Fibroblast of lung (primary cell): ENCODE measurements at regions not wholly inside any gene's neighbourhood (a gene's known extent, or its start where the extent isn't known, plus 50 kb on each side); places are given as distances from the start of the nearest gene placed in this dataset.

Experiments
- DNase-seq, 2 donors: peaks; one replicate each; pipeline versions ENCODE4 v3.0.0 to v3.0.0-alpha.2; 2010; ENCODE audit warnings: low read depth in 2 of 2
- H2AFZ ChIP-seq: 2 replicates; pipeline ENCODE4 v1.5.1; 2012; ENCODE audit warnings: low read length, control low read depth, inconsistent platforms
- H3K27ac ChIP-seq: 2 replicates; pipeline ENCODE4 v1.5.1; 2011; ENCODE audit warnings: low read length, control low read depth; ENCODE audit not compliant: insufficient read depth
- H3K27me3 ChIP-seq: 2 replicates; pipeline ENCODE4 v1.5.1; 2011; ENCODE audit warnings: mild to moderate bottlenecking, low read length; ENCODE audit not compliant: control insufficient read depth, insufficient read depth
- H3K36me3 ChIP-seq: 2 replicates; pipeline ENCODE4 v1.5.1; 2011; ENCODE audit warnings: low read length; ENCODE audit not compliant: control insufficient read depth, insufficient read depth
- H3K4me1 ChIP-seq: 2 replicates; pipeline ENCODE4 v1.5.1; 2011; ENCODE audit warnings: low read length; ENCODE audit not compliant: control insufficient read depth, insufficient read depth; ENCODE audit errors: extremely low read depth
- H3K4me2 ChIP-seq: 2 replicates; pipeline ENCODE4 v1.5.1; 2011; ENCODE audit warnings: low read length, control low read depth; ENCODE audit not compliant: insufficient read depth; ENCODE audit errors: extremely low read depth
- H3K4me3 ChIP-seq, 4 experiments: fragments of 200-600 bp in 1 of 4; sonication (generic) in 1 of 4; replicated peaks in 1 of 4; 2 replicates each; pipeline ENCODE4 v1.5.1; 2011 to 2016; ENCODE audit warnings: low read length in 4 of 4, low read depth in 3 of 4, mild to moderate bottlenecking in 3 of 4, control low read depth in 2 of 4, inconsistent platforms in 1 of 4, mixed read lengths in 1 of 4; ENCODE audit not compliant: insufficient read depth in 1 of 4; ENCODE audit errors: control extremely low read depth in 1 of 4
- H3K79me2 ChIP-seq: 2 replicates; pipeline ENCODE4 v1.5.1; 2012; ENCODE audit warnings: mild to moderate bottlenecking, low read length, inconsistent platforms; ENCODE audit not compliant: control insufficient read depth, insufficient read depth
- H3K9ac ChIP-seq: 2 replicates; pipeline ENCODE4 v1.5.1; 2011; ENCODE audit warnings: mild to moderate bottlenecking, low read length, control low read depth; ENCODE audit not compliant: insufficient read depth
- H3K9me3 ChIP-seq: 2 replicates; pipeline ENCODE4 v1.5.1; 2012; ENCODE audit warnings: low read depth, low read length; ENCODE audit not compliant: control insufficient read depth, insufficient read depth
- H4K20me1 ChIP-seq: 2 replicates; pipeline ENCODE4 v1.5.1; 2011; ENCODE audit warnings: low read length; ENCODE audit not compliant: control insufficient read depth, insufficient read depth; ENCODE audit errors: extremely low read depth
- EZH2 ChIP-seq: IDR thresholded peaks from 2 replicates; pipeline ENCODE4 v1.5.1; 2012; ENCODE audit warnings: low read length, control low read depth, mild to moderate bottlenecking; ENCODE audit errors: missing control alignments
- TF ChIP-seq, protein P1 (sequence below), 2 donors: IDR thresholded peaks in 1 of 2; conservative IDR thresholded peaks in 1 of 2; 1 replicate in 1 of 2; 2 replicates in 1 of 2; pipeline ENCODE4 v1.5.1; 2011 to 2012; ENCODE audit warnings: low read length in 2 of 2, control low read depth in 1 of 2, inconsistent platforms in 1 of 2, low read depth in 1 of 2, mild to moderate bottlenecking in 1 of 2

- H3K36me3 ChIP-seq: no peaks in the 10 kb centered on the region
- no peak for TF ChIP-seq EZH2
- TF ChIP-seq, protein P1, sequence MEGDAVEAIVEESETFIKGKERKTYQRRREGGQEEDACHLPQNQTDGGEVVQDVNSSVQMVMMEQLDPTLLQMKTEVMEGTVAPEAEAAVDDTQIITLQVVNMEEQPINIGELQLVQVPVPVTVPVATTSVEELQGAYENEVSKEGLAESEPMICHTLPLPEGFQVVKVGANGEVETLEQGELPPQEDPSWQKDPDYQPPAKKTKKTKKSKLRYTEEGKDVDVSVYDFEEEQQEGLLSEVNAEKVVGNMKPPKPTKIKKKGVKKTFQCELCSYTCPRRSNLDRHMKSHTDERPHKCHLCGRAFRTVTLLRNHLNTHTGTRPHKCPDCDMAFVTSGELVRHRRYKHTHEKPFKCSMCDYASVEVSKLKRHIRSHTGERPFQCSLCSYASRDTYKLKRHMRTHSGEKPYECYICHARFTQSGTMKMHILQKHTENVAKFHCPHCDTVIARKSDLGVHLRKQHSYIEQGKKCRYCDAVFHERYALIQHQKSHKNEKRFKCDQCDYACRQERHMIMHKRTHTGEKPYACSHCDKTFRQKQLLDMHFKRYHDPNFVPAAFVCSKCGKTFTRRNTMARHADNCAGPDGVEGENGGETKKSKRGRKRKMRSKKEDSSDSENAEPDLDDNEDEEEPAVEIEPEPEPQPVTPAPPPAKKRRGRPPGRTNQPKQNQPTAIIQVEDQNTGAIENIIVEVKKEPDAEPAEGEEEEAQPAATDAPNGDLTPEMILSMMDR (conservative IDR thresholded peaks at IDR 0.05 in 1 of 2, IDR thresholded peaks at IDR 0.05 in 1 of 2; ENCODE audit: low read depth in 1 of 2, low read length in 2 of 2): no peak
Observed at GRCh38 chr11:71383461-71383860, 64.7 kb downstream of the DHCR7 start.

GRCh38 chr11:71381781-71382505 lies 66.2 kb downstream of the DHCR7 start:
- H2AFZ ChIP-seq: no peak overlapping the region
- H3K27ac ChIP-seq: no peak overlapping the region
- no peaks in the 10 kb centered on the region for H4K20me1 ChIP-seq
- no peaks in the 10 kb centered on the region for H3K9me3 ChIP-seq
- no peak overlapping the region for H3K9ac ChIP-seq
- H3K4me1 ChIP-seq: no peaks in the 10 kb centered on the region
- H3K4me3 ChIP-seq: no peak overlapping the region
- H3K4me2 ChIP-seq: no peak overlapping the region
- H3K36me3 ChIP-seq: no peaks in the 10 kb centered on the region
- no peaks in the 10 kb centered on the region for H3K79me2 ChIP-seq
- TF ChIP-seq, protein P1 (conservative IDR thresholded peaks at IDR 0.05 in 1 of 2, IDR thresholded peaks at IDR 0.05 in 1 of 2; ENCODE audit: low read depth in 1 of 2, low read length in 2 of 2): no peak
- TF ChIP-seq EZH2: no peak
- DNase-seq: no peak
- no peaks in the 10 kb centered on the region for H3K27me3 ChIP-seq

More at GRCh38 chr11:71383461-71383860, 64.7 kb downstream of the DHCR7 start:
- Histone ChIP-seq H2AFZ (no peak overlapping the region), H3K4me2 (no peak overlapping the region), H3K27ac (no peak overlapping the region), H3K9me3 (no peaks in the 10 kb centered on the region), H3K9ac (no peak overlapping the region), H3K27me3 (no peaks in the 10 kb centered on the region), H3K4me1 (no peaks in the 10 kb centered on the region), H3K4me3 (no peak overlapping the region), H3K79me2 (no peaks in the 10 kb centered on the region), H4K20me1 (no peaks in the 10 kb centered on the region)
- DNase-seq: no peak

- Histone ChIP-seq H3K9ac (no peak overlapping the region), H3K36me3 (no peaks in the 10 kb centered on the region), H3K4me3 (no peak overlapping the region), H3K27me3 (no peaks in the 10 kb centered on the region), H3K27ac (no peak overlapping the region), H3K9me3 (no peaks in the 10 kb centered on the region), H2AFZ (no peak overlapping the region), H3K79me2 (no peaks in the 10 kb centered on the region), H3K4me2 (no peak overlapping the region), H4K20me1 (no peaks in the 10 kb centered on the region), H3K4me1 (no peaks in the 10 kb centered on the region)
- no peak for DNase-seq
- TF ChIP-seq, protein P1 (conservative IDR thresholded peaks at IDR 0.05 in 1 of 2, IDR thresholded peaks at IDR 0.05 in 1 of 2; ENCODE audit: low read depth in 1 of 2, low read length in 2 of 2): no peak
- TF ChIP-seq EZH2: no peak
Observed at GRCh38 chr11:71379701-71380100, 68.5 kb downstream of the DHCR7 start.
